ENCODE measurements at regions not wholly inside any gene's neighbourhood (a gene's known extent, or its start where the extent isn't known, plus 50 kb on each side); places are given as distances from the start of the nearest gene placed in this dataset.

DNA sequence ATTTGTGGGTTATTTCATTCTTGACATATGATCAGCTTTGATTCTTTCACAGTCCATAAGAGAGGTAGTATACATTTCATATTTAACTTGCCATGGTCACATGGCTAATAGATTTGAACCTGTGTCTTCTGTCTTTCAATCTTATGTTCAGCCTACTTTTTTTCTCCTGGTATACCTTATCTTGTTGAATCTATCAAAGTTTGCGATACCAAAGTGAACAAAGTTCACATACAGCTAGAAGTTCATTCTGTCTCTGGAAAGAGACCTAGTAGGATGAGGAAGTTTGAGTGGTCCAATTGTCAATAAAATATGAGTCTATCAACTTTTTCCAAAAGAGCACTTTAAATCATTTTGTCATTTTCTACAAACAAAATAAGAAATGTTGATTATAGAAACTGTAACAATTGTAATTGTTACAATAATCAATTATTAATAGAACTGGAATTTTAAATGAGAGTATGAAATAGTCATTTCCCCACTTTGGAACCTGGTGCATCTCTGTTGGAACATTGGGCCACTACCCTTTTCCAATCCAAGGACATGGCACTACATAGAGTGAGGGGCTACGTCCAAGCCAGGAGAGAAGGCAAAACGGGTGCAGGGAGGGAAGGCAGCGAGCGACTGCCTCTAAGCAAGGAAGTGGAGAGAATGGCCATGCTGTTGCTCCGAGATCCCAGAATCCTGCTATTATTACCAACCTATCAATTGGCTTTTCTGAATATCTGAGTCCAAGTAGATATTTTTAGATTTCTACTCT lies 194.2 kb upstream of the FOXQ1 start:
- no peak for DNase-seq

DNA sequence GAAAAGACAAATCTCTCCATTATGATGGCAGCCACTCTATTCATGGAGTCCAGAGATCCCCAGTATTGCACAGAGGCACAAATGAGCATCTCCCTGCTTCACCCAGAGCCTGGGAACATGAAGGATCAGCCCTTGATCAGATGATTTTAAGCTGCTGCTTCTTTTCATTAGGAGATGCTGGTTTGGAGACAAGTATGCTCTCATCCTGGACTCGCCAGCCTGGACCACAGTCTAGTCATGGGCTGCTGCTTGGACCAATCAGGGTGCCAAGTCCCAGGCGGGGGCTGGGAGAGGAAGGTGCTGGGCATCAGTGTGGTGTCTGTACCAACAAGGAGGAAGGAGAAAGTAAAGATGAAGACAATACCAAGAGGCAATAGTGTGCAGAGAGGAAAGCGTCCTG lies 195.7 kb upstream of the FOXQ1 start:
- DNase-seq: no peak

DNA sequence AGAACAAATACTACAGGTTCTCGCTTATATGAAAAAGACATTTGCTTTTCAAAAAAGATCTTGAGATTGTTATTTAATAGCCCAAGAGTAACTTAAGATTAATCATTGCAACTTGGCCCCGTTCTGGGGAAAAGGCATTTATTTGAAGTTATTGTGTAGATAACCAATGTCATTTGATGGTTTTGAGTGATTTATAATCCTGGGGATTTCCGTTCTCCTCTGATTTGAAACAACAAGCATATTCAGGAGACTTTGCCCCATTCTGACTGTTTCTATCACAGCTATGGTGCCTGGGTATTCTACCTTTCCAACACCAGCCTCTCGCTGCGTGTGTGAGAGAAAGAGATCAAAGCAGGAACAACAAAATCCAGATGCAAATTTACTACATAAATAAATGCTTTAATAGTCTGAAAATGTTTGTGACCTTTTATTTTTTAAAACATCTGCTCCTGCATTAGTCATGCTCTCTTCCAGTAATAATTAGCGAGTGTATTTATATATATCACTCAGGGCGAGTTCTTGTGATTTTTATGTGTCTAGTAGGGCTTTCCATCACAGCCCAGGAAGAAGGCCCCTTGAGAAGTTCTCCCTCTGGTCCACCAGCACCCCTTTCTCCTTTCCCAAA lies 197.9 kb upstream of the FOXQ1 start:
- DNase-seq: no peak

DNA sequence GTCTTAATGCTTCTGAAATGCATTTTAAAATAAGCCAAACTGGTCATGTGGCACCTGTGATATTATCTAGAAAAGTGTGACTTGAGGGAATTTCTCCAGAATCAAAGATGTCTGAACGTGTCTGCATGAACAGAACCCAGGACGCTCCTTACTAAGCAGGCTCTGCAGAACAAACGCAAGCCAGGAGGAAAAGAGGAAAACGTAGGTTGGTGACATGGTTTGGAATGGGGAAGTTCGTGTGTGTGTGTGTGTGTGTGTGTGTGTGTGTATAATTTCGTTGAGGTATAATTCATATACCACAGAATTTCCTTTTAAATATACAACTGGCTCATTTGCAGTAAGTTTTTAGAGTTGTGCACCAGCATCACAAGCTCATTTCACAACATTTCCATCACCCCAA lies 200.5 kb upstream of the FOXQ1 start:
- DNase-seq: no peak

DNA sequence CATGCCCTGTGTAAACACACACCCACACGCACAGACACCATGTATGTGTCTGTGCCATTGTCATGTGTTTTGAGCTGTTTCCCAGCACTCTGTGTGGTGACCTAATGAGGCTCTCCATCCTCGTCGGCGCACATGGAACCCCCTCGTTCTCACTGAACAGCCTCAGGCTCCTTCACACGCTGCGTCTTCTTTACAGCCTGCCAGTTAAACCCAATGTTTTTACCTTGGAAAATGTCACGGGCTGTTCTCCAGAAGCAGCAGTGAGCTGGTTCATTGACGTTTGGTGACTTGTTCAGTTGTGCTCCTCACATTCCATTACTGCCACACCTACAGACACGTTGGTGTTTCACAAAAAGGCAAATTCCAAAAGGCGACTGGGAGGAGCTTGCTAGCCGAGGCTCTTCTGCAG lies 201.0 kb upstream of the FOXQ1 start:
- DNase-seq: peak; percentile 23

DNA sequence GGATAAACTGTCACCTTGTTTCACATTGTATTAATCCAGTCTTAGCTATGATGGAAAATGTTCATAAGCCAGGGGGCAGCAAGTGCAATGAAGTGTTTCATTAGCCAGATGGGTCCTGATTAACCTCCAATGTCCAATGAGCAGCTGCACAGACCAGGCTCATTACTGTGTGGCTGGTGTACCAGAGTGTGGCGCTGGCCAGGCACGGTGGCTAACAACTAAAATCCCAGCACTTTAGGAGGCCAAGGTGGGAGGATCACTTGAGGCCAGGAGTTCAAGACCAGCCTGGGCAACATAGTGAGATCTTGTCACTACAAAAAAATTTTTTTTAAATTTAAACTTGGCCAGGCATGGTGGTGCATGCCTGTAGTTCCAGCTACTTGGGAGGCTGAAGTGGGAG lies 201.7 kb upstream of the FOXQ1 start:
- DNase-seq: no peak

DNA sequence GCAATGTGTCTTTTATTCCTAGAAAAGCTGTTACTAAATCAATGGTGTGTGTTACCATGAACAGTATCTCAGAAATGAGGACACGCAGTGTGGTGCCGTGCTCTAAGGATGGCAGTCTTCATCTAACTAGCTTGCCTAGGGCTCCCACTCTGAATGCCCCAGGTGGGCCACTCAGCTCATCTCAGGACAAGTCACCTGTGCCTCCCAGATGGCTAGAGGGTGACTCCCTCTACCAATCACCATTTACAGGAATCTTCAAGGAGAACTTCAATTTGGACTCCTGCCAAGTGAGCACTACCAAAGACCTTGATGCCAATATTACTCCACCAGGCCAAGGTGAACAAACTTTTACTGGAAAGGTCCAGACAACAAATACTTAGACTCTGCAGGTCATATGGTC lies 202.8 kb upstream of the FOXQ1 start:
- DNase-seq: no peak

DNA sequence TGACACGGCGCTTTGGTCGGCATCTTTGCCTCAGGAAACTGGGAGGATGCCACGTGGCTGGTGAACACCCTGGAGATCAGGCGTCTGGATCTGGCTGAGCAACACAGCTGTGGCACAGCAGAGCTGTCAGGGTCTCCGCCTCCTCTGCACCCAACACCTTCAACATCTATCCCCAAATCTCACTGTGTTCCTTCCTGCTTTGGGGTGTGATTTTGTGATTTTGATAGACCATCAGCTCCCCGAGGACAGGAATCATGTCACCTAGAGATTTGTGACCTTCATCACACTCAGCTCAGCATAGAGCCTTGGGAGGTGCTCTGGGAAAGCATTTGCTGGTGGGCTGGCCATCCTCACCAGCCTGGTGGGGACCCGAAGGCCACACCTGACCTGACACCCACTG lies 203.7 kb upstream of the FOXQ1 start:
- no peak for DNase-seq

DNA sequence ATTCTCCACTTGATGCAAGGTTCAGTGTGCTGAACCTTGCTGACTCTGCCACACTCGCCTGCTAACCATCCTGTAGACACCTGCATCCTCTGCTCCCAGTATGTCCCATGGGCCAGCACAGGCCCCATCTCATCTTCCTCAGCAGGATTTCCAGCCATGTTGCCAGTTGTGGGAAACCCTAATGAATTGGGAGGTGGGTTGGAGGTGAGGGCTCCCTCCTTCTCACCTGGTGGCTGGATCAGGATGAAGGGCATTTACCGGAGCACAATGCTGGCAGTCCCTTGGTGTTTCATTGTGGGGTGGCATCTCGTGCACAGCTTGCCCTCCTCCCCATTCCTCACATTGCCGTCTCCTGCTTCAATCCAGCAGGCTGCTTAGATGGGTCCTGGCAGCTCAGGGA lies 204.3 kb upstream of the FOXQ1 start:
- DNase-seq: no peak

DNA sequence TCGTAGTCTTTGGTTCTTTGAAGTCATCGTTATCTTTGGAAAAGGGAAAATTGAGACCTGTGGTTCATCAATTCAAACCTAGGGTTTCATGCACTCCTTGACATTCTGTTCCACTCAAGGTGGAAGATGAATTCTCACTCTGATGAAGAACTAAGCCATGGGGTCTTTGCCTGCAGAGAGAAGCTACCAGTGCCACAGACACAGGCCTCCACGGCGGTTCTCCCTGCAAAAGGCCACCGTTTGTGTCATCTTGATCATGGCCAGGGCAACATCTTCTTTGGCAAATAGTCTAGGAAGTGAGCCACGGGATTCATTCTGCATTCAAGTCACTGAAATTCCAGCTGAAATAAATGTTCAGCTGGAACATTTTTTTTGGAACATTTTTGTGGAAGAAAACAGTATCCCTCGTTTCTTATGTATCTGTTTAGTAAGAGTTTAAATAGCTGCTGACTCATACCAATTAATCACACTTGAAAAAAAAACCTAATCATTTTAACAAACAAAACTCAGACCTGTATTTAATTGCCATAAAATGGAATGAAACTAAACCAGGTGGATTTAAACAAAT lies 206.0 kb upstream of the FOXQ1 start:
- DNase-seq: no peak

DNA sequence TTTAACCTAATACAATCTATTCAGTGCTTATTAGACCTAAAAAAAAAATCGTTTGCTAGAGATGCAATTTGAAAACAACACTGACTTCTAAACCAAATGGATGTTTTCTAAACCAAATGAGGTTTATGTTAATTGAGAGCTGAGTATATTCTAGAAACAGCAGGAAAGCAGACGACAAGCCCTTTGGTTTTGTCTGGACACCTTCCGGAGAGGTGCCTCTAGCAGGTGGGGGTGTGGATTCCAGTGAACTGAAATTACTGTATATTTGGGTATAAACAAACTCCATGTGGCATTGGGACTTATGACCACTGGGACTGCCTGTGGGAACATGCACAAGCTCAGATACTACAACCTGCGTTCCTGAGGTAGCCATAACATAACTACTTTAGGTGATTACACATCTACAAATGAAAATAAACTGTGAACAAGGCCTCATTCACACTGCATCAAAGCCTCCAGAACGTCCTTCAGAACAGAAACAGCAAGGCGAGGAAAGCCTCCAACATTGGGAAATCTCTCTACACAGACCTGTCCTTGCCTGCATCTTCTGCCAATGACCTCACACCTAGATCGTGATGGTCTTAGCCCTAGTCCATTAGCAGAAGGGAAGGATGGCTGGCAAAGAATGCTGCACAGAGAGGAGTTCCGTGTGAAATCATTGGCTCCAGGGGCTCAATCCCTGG lies 206.8 kb upstream of the FOXQ1 start:
- no peak for DNase-seq

DNA sequence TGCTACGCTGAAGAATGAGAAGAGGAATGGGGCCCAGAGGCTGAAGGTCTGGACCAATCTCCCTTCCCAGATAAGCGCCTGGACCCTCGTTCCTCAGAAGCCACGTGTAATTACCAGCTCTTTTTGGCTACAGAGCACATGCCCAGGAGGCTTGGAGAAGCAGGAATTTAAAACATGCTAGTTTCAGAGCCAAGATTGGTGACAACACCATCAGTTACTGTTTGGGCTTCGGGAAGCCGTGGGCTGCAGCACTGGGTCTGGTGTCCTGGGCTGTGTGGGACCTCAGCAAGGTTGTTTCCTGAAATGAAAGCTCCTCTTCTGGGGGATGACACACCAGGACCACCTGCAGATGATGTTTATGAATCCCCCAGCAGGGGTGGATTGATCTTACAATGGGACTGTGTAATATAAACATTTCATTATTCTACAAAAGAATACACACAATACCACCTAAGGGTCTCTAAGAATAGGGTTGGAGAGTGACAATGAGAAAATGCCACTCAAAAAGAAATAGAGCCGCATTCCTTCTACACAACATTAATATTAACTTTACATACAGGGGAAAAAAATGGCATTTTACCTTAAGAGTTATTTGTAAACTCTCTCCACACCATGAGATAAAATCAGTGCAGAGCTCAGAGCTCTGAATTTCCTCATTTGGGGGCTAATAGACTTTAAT lies 207.8 kb upstream of the FOXQ1 start:
- no peak for DNase-seq

DNA sequence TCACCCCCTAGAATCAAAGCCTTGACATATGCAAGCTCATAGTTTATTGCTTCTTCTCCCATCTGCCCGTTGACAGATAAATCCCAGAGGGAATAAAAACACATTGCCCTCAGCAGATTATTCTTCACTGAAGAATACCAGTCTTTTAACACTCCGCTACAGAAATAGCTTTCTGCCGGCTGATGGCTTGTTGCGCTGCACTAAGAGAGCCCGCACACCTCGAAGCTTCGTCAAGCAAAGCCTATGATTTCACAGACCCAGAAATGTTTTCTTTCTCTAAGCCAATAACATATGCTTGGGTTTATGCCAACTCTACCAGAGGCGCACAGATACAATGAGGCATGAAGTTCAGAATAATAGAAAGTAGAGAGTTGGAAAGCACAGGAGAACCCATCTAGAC lies 208.9 kb upstream of the FOXQ1 start:
- DNase-seq: peak; percentile 76

DNA sequence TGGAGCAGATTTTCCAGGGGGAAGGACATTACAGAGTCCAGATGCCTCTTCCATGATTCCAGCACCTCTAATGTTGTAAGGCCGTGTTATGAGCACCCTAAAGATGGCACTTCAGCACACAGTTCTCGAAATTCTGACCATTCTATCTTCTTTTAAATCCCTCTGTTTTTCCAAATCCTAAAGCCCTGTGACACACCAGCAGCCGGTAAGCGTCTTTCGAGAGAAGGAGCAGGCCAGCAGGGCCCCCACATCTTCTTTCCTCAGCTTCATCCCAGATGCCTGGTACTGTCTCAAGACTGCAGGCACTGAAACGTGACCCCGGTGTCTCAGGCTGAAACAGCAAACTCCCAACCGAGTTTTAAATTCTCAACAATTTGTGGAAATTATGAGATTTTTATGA lies 211.6 kb upstream of the FOXQ1 start:
- DNase-seq: no peak

DNA sequence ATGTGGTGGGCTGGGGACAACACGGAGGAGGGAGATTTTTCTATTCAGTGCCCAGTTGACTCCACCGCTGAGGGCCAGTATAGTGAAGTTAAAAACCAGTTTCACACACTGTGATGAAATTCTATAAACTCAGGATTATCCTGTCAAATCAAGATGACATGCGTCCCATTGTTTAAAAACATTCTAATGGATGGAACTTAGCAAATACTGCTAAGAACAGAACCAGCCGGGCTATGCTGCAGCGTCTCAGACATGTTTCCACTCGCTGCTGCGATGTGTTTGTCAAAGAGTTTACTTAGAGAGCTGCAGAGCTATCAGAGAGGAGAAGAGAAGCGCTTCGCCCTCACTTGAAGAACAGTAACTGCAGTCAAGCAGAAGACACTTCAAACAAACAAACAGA lies 212.6 kb upstream of the FOXQ1 start:
- peak; percentile 62 for DNase-seq

DNA sequence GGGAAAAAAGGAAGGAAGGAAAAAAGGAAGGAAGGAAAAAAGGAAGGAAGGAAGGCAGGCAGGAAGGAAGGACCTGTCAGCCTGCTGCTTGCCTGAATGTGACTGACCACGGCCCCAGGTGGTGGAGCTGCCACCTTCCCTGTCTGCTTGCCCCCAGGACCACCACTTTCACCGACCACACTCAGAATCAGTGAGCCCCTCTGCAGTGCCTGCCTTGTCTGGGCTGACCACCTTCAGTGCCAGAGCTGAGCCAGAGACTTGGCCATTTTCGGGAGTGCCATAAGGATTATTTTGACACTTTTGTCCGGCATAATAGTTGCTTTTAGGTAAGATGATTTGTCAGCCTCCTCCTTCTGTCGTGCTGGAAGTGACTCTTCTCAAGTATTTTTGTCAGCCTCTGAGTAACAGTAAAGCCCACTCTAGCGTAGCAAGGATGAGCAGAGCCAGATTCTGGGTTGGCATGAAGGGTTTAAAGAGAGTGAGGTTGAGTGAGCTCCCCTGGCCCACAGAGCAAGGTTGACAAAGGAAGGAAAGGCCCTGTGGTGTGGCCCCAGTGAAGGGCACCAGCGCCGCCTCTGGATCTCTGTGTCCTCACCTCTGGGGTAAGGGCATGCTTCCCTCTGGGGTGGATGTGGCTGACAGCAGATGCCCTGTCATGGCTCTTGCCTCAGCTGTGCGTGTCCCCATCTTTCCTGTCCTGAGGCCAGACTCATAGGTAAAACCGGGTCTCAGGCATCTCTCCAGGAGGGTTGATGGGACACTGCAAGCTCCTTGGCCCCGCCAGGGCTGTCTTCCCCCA lies 214.7 kb upstream of the FOXQ1 start:
- DNase-seq: no peak

DNA sequence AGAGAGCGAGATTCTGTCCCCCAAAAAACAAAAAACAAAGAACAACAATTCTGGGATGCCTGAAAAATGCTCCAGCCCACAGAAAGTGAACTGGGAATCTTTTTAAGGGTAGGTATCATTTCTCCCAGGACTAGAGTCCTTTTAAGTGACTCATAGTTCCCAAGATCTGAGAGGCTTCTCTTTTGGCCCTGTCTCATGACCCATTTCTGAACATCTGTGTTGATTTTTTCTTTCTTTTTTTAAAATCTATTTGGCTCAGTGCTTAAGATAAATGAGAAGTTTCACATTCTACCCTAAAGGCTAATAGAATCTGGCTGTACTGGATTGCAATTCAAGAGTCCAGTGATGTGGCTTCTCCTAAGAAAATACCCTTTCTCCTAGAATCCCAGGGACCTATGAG lies 217.6 kb upstream of the FOXQ1 start:
- no peak for DNase-seq

DNA sequence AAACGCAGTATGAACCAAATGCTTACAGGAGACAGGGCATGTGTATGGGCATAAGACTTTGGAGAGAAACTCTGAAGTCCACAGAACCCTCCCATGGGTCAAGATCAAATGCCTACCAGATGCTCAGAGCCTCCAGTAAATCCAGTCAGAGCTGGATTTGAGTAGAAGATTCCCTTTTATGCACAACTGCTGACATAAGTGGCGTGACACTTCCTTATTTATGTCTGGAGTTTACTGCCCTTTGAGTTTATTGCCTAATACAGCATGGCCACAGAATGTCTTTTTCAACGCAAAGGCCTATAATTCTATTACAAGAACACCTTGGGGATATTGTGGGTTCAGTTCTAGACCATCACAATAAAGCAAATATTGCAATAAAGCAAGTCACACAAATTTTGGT lies 220.0 kb upstream of the FOXQ1 start:
- no peak for DNase-seq

DNA sequence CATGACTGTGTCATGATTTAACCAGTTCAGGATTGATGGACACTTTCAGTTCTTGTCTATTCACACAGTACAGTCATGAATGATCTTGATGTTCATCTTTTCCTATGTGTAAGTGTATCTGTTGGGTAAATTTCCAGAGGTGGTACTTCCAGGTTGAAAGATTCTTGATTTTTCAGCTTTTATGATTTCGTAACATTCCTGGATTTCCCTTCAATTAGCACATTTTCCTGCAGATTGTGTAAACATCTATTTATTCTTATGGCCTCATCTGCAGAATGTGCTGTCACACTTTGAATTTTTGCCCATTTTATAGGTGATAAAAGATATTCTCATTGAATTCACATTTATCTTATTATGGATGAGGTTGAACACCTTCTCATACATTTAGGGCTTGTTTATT lies 222.0 kb upstream of the FOXQ1 start:
- no peak for DNase-seq

DNA sequence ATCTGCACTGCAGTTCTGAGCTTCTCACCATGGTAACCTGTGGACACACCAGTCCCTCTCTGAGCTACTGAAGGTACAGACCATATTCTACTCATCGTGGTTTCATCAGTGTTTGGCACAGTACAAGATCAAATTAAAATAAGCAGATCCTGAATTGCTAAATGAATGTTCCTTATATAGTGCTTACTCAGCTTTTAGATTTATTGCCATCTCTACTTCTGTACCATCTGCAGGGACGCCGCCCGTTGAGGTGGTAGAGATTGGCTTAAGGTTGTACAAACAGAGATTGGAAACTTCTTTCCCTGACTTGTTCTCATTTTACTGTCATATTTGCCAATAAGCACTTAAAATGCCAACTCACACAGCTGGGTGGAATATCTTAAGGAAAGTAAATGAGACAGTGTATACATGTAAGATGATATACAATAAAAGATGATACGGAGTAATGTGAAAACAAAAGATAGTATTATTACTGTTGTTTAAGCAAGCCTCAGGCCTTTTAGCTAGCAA lies 223.4 kb upstream of the FOXQ1 start:
- DNase-seq: no peak

DNA sequence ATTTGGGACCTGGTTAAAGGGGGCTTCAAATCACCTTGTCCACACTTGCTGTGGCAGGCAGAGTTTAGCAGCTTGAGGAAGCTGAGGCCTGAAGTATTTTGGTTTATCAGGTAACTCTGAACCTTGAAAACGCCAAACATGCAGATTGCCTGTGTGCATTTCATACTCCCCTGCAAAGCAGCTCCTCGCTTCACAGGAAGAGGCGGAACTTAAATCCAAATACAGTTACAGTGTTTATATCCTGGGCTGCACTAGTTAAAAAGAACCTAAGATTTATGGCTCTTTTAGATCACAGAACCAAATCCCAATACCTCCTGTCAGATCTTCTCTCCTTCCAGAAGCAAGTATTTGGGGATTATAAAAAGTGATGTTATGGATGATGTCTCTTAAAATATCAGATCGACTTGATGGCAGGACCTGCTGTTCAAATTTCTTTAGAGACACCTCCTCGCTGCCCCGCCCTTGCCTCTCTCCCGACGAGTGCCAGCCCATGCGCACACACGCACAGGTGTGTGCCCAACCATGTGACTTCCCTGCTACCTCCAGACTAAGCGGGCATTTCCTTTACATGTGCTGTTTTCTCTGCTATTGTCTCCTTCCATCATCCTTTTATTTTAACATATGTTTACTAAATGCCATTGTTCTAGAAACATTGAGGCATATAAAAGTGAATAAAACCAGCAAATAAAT lies 224.6 kb upstream of the FOXQ1 start:
- DNase-seq: no peak

Data from tongue (tissue), 1 donor.